Activated CD8-positive, alpha-beta T cell treated with anti-CD3 and anti-CD28 coated beads for 36 hours (primary cell): ENCODE measurements at regions not wholly inside any gene's neighbourhood (a gene's known extent, or its start where the extent isn't known, plus 50 kb on each side); places are given as distances from the start of the nearest gene placed in this dataset.

Experiments used
- ATAC-seq: fragments of 200-7000 bp; cut with Tn5 transposase; one replicate; pipeline ENCODE4 v1.10.0; 2021; ENCODE audit warnings: mild to moderate bottlenecking, moderate library complexity
- CTCF ChIA-PET: fragments of 350-600 bp; sonication (Branson Sonifier 250); formaldehyde crosslinking; loops from one replicate; lab custom pipeline; 2021; ENCODE audit warnings: antibody characterized with exemption; lab: Charles Lee
- POLR2A ChIA-PET: fragments of 350-600 bp; sonication (Branson Sonifier 250); formaldehyde crosslinking; loops from one replicate; lab custom pipeline; 2021; ENCODE audit warnings: antibody characterized with exemption; lab: Charles Lee
- DNase-seq: peaks from one replicate; pipeline ENCODE4 v3.0.0-alpha.2; 2020
- H3K27ac Mint-ChIP-seq: one replicate; pipeline ENCODE4 v1.8.0; 2021; ENCODE audit warnings: mild to moderate bottlenecking, mixed read lengths
- H3K27me3 Mint-ChIP-seq: one replicate; pipeline ENCODE4 v1.8.0; 2021; ENCODE audit warnings: mixed read lengths
- H3K36me3 Mint-ChIP-seq: one replicate; pipeline ENCODE4 v1.8.0; 2021; ENCODE audit warnings: low read depth, mixed read lengths
- H3K4me1 Mint-ChIP-seq: one replicate; pipeline ENCODE4 v1.8.0; 2021; ENCODE audit warnings: low read depth, mixed read lengths
- H3K4me3 Mint-ChIP-seq: one replicate; pipeline ENCODE4 v1.8.0; 2021; ENCODE audit warnings: mild to moderate bottlenecking, moderate library complexity, mixed read lengths
- H3K9me3 Mint-ChIP-seq: one replicate; pipeline ENCODE4 v1.8.0; 2021; ENCODE audit warnings: mixed read lengths
- CTCF ChIP-seq: fragments of 200-600 bp; IDR thresholded peaks from one replicate; pipeline ENCODE4 v1.8.0; 2022; ENCODE audit warnings: antibody characterized with exemption, mild to moderate bottlenecking
- intact Hi-C: fragments of 100-400 bp; cut with micrococcal nuclease; formaldehyde crosslinking; loops from one replicate; pipeline ENCODE4 v1.10.0; 2022

- Mint-ChIP-seq H3K4me3 (no peak overlapping the region), H3K9me3 (no peaks in the 10 kb centered on the region), H3K27me3 (no peaks in the 10 kb centered on the region), H3K4me1 (no peaks in the 10 kb centered on the region), H3K36me3 (no peaks in the 10 kb centered on the region), H3K27ac (no peak overlapping the region)
- ATAC-seq (no peak), DNase-seq (no peak)
- CTCF ChIA-PET: no interaction called here
- no peak for TF ChIP-seq CTCF
- POLR2A ChIA-PET: no interaction called here
- intact Hi-C loops: no loop called here
Measured at GRCh38 chr2:220434385-220434784, 807.0 kb downstream of the SLC4A3 start.

GRCh38 chr2:220437938-220438337, 810.5 kb downstream of the SLC4A3 start:
- Mint-ChIP-seq H3K27ac (no peak overlapping the region), H3K27me3 (no peaks in the 10 kb centered on the region), H3K4me1 (no peaks in the 10 kb centered on the region), H3K36me3 (no peaks in the 10 kb centered on the region), H3K4me3 (no peak overlapping the region), H3K9me3 (no peaks in the 10 kb centered on the region)
- ATAC-seq (no peak), DNase-seq (no peak)
- POLR2A ChIA-PET: no interaction called here
- intact Hi-C loops: no loop called here
- CTCF ChIA-PET: no interaction called here
- TF ChIP-seq CTCF: no peak

- Mint-ChIP-seq H3K4me1 (no peaks in the 10 kb centered on the region), H3K27me3 (no peaks in the 10 kb centered on the region), H3K4me3 (no peak overlapping the region), H3K36me3 (no peaks in the 10 kb centered on the region), H3K9me3 (no peaks in the 10 kb centered on the region), H3K27ac (no peak overlapping the region)
- intact Hi-C loops: no loop called here
- POLR2A ChIA-PET: no interaction called here
- ATAC-seq (no peak), DNase-seq (no peak)
- no peak for TF ChIP-seq CTCF
- CTCF ChIA-PET: no interaction called here
Measured at GRCh38 chr2:220440731-220441130, 813.3 kb downstream of the SLC4A3 start.

GRCh38 chr2:220441404-220441803, 814.0 kb downstream of the SLC4A3 start:
- Mint-ChIP-seq H3K36me3 (no peaks in the 10 kb centered on the region), H3K27ac (no peak overlapping the region), H3K4me3 (no peak overlapping the region), H3K9me3 (no peaks in the 10 kb centered on the region), H3K27me3 (no peaks in the 10 kb centered on the region), H3K4me1 (no peaks in the 10 kb centered on the region)
- intact Hi-C loops: no loop called here
- ATAC-seq (no peak), DNase-seq (no peak)
- no peak for TF ChIP-seq CTCF
- CTCF ChIA-PET: no interaction called here
- POLR2A ChIA-PET: no interaction called here

GRCh38 chr2:220442012-220442411, 814.6 kb downstream of the SLC4A3 start:
- no peaks in the 10 kb centered on the region for H3K36me3 Mint-ChIP-seq
- DNase-seq (no peak), ATAC-seq (no peak)
- no peaks in the 10 kb centered on the region for H3K27me3 Mint-ChIP-seq
- no peak overlapping the region for H3K4me3 Mint-ChIP-seq
- POLR2A ChIA-PET: no interaction called here
- H3K27ac Mint-ChIP-seq: no peak overlapping the region
- CTCF ChIA-PET: no interaction called here
- no peaks in the 10 kb centered on the region for H3K4me1 Mint-ChIP-seq
- intact Hi-C loops: no loop called here
- H3K9me3 Mint-ChIP-seq: no peaks in the 10 kb centered on the region
- no peak for TF ChIP-seq CTCF
